Spleen (tissue), 7 donors: ENCODE measurements at regions not wholly inside any gene's neighbourhood (a gene's known extent, or its start where the extent isn't known, plus 50 kb on each side); places are given as distances from the start of the nearest gene placed in this dataset.

Experiments used
- CTCF ChIP-seq, 11 experiments: fragments of 200-600 bp in 7 of 11; fragments of 450-650 bp in 4 of 11; sonication (generic) in 4 of 11; IDR thresholded peaks in 8 of 11; conservative IDR thresholded peaks in 3 of 11; 1 replicate in 7 of 11; 2 replicates in 4 of 11; pipeline versions ENCODE4 v1.4.0 to v1.8.0; 2016 to 2021; ENCODE audit warnings: antibody characterized with exemption in 11 of 11, inconsistent platforms in 4 of 11, mild to moderate bottlenecking in 1 of 11
- POLR2A ChIP-seq, 3 donors: fragments of 450-650 bp; IDR thresholded peaks; one replicate each; pipeline ENCODE4 v1.5.1; 2017; ENCODE audit warnings: antibody characterized with exemption in 3 of 3, mild to moderate bottlenecking in 1 of 3
- donor health status: DM: no; HTN: no; CAD: no; lungs with moderate emphysema.
- donor health status: DM: no; HTN: no; CAD: no.
- donor health status: DM: no; HTN: no; CAD: no.

GRCh38 chr7:98711945-98712344, 94.9 kb downstream of the NPTX2 start:
- TF ChIP-seq POLR2A (IDR thresholded peaks at IDR 0.05) = no peak
- no peak for TF ChIP-seq CTCF (IDR thresholded peaks at IDR 0.05 in 8 of 11, conservative IDR thresholded peaks at IDR 0.05 in 3 of 11)
